NCI-H774 (cell line): ENCODE measurements at regions not wholly inside any gene's neighbourhood (a gene's known extent, or its start where the extent isn't known, plus 50 kb on each side); places are given as distances from the start of the nearest gene placed in this dataset.
"Not testable (repeated sequence)": the region's sequence is repeated elsewhere in the genome, so short reads cannot be mapped to it uniquely, and the experiment has no call there.

Experiments
- DNase-seq: peaks from one replicate; lab custom pipeline; 2025; lab: John Stamatoyannopoulos, UW

DNA sequence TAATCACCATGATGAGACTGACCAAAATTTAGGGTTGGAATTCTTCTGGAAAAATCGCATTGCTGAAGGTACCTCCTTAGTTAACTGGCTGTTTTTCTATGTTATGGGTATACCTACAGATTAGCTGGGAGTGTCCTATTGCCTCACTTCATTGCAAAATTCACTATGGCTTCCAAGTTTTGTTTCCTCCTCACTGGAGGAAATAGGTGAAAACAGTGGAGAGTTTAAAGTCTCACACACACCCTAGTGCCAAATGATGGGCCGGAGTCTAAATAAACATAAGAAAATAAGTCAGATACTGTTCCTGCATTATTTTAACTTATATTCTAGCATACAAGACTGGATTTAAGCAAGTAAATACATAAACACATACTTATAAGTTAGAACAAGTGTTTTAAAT lies 98.2 kb downstream of the AHR start:
- DNase-seq: no peak

DNA sequence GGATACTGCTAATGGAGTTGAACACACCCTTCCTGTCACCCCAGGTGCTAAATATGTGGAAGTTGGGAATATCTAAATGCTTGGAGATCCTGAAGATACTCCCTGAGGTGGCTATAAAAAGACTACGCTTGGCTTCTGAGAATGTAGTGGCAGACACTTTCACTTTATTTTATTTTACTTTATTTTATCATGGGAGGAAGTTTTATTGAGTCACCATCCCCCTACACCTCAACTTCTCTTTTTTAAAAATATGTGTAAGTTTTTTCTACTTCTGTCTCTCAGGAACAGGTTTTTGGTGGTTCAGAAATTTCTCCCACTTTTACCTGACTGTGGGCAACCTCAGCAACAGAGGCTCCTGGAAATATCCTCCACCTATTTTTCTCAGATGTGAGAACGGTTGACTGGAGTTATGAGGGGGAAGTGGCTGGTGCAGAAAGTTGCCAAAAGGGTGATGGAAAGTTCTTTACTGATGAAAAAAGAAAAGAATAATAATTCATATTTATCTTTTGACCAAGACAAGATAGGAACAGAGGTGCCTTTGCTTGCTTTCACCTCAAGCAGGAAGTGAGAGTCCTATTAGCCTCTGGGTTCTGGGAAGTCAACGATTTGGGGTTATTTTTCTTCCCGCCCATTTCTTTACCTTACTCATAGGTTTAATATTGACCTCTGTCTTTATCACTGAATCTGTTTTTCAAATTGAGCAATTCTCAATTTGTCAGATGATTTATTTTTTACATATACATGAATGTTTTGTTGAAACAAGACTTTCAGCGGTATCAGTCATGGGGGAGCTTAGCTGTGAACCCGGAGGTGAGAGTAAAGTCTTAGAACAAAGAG lies 103.6 kb downstream of the AHR start:
- no peak for DNase-seq

DNA sequence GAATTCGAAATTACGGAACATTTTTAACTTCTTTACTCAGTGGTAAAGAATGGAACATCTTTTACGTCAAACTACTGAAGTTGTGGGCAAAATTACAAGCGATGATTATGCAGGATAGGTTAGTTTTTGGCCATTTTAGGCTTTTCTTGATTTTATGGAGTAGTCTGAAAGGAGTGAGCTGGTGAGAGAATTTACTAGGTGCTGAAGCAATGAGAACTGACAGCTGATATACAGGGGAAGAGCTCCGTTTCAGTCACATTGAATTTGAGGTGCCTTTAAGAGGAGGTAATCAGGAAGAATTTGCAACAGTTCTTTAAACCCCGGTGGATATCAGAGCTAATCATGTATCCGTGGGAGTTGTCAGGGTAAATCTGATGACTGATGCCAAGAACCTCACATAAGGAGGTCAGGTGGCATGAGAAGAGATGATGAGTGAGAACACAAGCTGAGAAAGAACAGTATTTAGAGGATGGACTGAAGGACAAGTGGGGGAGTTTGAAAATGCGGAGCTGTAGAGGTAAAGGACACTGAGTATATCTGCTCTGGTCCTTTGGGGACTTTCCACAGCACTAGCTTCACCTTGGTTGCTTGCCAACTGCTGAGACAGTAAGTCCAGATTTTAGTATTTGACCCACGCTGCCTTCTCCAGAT lies 104.3 kb downstream of the AHR start:
- DNase-seq: no peak

DNA sequence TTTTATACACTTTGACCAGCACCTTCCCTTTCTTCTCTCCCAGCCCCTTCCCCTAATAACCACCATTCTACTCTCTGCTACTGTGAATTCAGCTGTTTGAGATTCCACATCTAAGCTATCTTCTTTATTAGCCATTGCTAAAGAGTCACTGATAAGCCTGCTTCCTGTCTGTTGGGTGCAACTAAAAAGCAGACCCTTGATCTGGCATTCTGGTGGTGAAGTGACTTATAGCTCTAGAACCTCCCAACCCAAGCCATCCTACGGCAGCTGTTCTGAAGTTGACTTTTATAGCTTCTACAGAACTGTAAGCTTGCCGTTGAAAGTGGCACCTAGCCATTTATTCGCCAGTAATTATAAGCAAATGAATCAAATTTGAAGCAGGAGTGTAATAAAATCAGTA lies 105.6 kb downstream of the AHR start:
- no peak for DNase-seq

DNA sequence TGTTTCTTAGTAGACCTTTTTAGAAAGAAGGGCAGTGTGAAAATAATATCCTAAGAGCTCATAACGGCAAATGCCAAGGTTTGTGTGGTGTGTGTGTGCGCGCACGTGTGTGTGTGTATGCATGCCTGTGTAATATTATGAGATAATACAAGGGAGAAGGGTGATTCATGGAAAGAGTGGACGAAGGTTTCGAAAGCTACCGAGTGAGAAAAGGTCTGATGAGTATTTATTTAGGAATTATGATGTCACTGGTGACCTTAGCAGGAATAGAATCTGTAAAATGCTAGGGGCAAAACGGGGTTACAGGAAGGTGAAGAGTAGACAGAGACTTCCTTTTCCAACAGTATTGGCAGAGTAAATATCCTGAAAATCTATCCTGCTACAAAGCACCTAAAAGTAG lies 107.3 kb downstream of the AHR start:
- no peak for DNase-seq

DNA sequence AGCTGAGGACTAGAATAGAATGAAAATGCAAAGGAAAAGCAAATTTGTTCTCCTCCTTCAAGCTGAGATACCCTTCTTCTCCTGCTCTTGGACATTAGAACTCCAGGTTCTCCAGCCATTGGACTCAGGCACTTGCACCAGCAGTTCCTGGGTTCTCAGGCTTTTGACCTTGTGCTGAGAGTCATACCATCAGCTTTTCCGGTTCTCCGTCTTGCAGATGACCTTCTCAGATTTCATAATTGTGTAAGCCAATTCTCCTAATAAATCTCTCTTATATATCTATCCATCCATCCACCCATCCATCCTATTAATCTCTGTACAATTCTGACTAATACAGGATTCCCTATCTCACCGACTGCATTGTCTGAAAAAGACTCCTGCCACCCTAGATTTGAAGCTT lies 108.3 kb downstream of the AHR start:
- DNase-seq: no peak

DNA sequence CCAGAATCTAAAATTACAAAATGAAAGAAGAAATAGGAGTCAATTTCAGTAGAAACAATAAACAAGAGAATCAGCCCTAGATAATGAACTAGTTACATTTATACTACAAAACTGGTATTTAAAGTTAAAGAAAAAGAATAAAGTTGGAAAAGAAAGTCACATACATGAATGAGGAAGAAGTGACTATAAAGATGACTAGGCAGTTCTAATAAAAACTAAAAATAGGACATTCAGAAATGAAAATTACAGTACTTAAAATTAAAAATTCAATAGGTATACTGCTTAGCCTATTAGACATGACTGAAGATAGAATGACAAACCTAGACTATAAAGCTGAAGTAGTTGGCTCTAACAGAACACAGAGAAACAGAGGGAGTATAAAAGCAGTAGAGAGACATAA lies 108.8 kb downstream of the AHR start:
- no peak for DNase-seq

DNA sequence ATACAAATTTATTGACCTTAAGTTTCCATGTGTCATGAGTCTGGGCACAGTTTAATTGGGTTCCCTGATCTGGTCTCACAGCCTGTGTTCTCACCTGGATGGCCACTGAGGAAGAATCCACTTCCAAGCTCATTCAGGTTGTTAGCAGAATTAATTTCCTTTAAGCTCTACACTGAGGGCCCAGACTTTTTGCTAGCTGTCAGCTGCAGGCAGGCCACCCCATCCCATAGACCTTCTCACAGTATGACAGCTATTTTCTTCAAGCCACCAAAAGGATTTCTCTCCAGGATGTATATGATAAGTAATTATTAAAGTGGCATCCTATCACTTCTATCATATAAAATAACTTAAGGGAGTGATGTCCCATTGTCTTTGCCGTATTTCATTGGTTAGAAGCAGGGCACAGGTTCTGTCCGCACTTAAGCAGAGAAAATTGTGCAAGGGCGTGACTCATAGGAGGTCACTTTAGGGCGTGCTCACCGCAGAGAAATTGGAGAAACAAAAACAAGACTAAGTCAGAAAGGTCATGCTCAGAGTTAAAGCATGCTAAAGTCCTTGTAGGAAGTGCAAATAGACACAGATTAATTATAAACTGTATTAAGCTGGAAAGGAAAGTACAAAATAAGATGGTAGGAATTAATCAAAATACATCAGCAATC lies 109.9 kb downstream of the AHR start:
- no peak for DNase-seq

DNA sequence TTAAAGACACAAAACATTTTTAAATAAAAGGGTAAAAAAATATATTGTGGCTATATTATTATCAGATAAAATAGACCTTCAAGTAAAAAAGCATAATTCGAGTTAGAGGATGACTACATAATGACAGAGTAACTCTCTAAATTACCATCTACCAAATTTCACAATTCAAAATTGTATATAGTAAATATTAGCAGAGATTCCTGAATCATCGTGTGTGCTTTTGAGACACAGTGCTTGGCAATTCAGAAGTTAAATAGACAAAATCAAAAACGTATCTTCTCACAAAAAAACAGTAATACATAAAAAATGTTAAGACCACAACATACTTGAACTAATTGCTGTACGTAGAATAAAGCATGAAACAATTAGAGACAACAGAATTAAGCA lies 110.4 kb downstream of the AHR start:
- no peak for DNase-seq

DNA sequence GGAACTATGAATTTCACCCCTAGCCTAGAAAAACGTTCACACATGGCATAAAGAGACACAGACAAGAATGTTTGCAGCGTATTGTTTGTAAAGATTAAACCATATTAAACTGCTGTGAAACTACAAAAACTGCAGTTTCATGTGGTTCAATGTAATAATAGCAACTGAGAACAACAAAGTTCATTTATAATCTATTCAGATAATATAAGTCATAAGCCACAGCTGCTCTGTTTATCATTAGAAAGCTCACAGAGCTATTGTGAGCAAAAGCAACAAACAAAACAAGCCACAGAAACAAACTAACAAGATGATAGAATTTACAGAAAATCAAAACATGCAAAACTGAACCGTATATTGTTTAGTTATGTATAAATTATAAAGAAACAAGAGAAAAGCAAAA lies 113.5 kb downstream of the AHR start:
- DNase-seq: no peak

DNA sequence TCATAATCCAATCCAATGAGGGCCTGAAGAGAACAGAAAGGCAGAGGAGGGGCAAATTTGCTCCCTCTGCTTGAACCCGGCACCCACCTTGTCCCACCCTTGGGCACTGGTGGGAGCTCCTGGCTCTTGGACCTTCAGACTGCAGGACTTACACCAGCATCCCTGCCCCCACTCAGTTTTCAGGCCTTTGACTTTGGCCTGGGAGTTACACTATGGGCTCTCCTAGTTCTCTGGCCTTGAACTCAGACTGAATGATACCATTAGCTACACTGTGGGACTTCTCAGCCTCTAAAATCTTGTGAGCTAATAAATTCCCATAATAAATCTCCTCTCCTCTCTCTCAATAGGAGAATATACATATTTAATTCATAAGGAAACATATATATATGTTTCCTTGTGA lies 114.4 kb downstream of the AHR start:
- no peak for DNase-seq

DNA sequence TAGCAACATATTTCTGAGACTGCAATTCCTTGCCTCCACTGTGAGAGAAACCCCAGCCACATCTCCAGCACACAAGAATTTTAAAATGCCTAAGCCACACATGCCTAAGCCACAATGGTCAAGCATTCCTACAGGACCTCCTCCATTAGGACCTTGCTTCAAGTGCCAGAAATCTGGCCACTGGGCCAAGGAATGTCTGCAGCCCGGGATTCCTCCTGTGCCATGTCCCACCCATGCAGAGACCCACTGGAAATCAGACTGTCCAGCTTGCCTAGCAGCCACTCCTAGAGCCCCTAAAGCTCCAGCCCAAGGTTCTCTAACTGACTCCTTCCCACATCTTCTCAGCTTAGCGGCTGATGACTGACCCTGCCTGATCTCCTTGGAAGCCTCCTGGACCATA lies 117.5 kb downstream of the AHR start:
- no peak for DNase-seq

DNA sequence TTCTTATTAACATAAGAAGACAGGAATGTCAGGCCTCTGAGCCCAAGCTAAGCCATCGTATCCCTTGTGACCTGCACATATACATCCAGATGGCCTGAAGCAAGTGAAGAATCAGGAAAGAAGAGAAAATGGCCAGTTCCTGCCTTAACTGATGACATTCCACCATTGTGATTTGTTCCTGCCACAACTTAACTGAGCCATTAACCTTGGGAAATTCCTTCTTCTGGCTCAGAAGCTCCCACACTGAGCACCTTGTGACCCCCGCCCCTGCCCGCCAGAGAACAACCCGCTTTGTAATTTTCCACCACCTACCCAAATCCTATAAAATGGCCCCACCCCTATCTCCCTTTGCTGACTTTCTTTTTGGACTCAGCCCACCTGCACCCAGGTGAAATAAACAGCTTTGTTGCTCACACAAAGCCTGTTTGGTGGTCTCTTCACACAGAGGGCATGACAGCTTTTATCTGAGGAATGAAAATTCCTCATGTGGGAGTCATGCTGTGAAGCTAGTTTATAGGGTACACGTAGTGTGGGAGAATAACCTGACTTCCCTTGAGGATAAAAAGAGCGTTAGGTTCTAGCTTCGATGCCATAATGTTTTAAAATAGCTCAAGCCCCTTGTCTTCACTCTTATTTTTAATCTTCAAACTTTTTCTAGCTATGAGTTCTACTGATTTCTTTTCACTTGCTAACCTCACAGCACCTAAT lies 122.0 kb downstream of the AHR start:
- not testable (repeated sequence) for DNase-seq

DNA sequence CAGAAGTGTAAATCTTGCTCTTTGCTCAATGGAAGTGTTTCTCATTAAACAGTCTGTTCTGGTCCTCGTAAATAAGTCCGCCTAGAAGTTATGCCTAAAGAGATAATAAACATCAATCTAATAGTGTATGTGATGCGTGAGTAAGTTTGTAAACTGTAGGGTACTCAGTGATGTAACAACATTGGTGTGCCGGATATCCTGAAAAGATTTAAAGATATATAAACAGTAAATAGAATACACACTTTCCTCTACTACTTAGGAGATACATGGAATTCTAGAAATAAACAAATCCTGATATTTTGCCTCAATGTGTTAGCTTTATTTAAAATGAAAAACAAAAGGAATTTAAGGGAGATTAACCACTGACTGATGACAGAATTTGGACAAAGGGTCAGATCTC lies 123.5 kb downstream of the AHR start:
- no peak for DNase-seq

DNA sequence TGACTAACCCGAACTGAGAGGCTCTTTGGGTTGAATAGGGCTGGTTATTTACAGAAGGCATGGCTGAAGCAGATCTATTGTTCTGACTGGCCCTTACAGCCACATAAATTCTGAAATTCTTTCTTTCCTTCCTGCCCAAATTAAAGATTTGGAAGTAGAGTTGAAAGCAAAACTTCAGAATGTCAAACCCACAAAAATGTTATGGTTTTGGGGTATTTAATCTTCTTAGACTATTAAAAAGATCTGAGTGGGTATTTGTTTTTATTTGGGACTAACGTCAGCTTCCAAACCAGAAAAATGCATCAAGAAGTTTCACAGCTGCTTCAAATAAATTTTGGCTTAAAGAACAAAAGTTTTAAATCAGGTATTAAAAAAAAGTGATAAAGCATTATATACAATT lies 124.5 kb downstream of the AHR start:
- no peak for DNase-seq

DNA sequence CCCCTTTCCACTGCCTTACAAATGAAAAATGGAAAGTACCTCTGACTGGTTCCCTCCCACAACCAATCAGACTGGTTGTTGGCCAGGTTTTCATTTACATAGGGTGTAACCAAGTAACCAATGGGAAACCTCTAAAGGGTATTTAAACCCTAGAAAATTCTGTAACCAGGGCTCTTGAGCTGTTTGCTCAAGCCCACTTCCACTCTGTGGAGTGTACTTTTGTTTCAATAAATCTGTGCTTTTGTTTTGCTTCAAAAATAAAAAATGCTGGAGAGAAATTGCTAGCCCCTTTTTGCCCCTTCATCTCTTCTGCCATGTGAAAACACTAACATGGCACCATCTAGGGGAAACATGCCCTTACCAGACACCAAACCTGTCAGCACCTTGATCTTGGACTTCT lies 129.5 kb downstream of the AHR start:
- no peak for DNase-seq

DNA sequence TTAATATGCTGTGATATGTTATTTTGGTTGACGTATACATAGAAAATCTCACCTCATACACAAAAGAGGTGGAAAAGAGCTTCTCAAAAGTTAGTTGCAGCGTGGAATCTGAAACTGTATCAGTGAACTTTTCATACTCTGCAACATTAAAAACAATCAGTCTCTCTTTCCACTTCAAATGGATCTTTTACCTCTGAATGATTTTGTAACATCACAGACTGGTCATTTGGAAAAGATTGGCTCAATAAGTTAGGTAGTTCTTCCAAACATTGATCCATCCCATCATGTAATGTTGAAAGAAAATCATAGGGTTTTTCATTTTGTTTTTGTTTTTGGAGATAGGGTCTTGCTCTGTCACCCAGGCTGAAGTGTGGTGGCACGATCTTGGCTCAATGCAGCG lies 131.1 kb downstream of the AHR start:
- no peak for DNase-seq

DNA sequence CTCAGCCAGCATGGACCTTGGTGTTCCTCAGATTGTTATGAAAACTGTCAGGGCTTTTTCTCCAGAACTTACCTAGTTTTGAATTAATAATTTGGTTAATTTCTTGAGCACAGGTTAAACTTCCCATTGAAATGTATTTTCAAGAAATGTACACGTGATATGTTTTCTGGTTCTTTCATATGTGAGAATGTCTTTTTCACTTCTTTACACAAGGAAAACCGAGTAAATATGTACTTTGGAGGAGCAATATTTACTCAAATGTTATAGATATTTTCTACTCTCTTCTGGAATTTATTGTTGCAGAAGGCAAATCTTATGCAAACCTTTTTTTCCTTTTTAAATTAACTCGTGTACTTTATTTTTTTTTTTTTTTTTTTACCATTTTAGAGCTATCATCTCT lies 134.3 kb downstream of the AHR start:
- DNase-seq: no peak

DNA sequence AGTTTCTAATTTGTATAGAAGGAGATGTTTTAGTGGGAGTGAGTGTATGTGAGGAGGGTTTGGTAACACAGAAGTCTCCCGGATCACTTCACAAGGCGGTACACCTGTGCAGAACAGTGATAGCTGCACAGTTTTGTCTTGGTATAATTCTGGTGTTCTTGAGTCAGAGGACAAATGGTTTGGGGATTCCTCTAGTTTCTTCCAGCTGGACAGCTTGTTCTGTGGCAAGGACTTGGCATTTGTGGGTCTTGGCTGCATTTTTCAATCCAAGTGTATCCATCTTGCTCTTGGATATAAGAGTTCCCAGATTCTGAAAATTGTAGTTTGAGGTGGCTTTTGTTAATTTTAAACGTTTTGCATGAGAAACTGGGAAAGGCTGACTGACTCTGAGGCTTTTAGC lies 135.7 kb downstream of the AHR start:
- DNase-seq: no peak

DNA sequence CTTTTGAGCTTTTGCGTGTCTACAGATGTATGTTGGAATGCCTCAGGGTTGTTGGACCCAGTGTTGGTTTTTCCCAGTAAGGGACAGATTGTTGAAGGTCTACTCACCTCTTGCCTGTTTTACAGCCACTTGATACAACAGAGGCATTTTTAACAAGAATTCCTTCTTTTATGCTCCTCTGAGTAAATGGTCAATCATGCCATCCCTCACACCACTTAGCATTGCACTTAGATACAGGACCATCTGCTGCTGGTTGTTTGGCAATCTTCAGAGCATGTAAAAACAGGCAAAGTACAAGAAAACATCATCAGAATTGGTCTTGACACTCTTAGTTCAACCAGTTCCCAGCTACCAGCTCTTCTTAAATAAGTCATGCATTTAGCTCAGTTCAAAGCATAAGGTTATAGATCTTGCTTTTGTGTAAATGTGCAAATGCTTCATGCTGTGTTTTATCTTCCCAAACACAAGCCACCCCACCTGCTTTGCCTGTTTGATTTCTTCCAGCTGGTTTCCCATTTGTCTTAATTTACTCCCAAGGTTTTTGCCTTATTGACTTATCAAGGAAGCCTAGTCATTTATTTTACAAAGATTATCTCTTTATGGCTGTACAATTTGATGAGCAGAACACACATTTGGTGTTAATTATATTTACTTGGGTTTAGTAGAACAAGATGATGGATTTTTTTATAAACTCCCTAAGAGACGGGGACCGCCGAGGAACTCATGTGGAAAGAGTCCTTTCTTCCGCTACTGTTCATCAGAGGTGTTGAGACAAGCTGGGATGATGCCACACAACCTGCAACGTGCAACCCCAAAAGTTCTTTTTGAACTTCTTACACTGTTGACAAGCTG lies 136.6 kb downstream of the AHR start:
- DNase-seq: no peak

DNA sequence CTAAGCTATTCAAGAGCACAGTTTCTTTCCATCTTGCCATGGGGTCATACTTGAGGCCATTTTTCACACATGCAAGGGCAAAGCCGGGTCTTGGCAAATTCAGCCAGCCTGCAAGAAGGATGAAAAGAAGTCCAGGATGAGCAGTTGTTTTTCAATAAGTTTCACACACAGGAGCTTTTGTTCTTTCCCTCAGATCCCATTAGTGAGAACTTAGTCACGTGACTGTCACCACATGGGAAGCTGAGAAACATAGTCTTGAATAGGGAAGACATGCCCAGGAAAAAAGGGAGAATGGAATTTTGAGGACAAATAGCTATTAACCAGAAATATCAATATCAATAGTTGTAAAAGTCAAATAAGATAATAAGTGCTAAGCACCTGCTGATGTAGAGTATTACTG lies 137.7 kb downstream of the AHR start:
- DNase-seq: no peak

DNA sequence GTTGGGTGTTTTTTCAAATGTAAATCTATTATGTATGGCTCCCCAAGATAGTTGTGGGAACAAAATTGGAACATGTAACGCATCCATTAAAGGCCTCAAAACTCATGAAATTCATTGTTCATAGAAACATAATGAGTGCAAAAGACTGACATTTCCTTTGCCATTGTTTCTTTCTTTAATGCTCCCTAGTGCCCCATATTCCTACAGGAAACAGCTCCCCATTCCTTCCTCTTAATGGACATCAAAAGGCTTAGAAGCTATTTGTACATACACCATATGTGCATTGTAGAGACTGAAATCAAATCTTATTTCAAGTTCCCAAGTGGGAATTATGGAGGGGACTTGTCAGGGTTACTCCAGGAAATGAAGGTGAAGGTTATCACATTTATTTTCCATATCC lies 139.1 kb downstream of the AHR start:
- no peak for DNase-seq
